SU-DHL-6 (cell line): ENCODE measurements at regions not wholly inside any gene's neighbourhood (a gene's known extent, or its start where the extent isn't known, plus 50 kb on each side); places are given as distances from the start of the nearest gene placed in this dataset.

Source experiments
- EZH2phosphoT487 ChIP-seq: fragments of 200-600 bp; sonication (generic), shearing (Covaris generic); conservative IDR thresholded peaks from 2 replicates; pipeline ENCODE4 v1.6.1; 2018; ENCODE audit warnings: mild to moderate bottlenecking, antibody characterized with exemption, low read length, moderate library complexity, mixed read lengths
- TF ChIP-seq, protein P1 (sequence below): fragments of 200-600 bp; sonication (generic); IDR thresholded peaks from one replicate; pipeline ENCODE4 v1.5.1; 2017; ENCODE audit warnings: antibody characterized with exemption, mild to moderate bottlenecking, low read length, moderate library complexity; ENCODE audit not compliant: insufficient read depth, poor library complexity, severe bottlenecking

DNA sequence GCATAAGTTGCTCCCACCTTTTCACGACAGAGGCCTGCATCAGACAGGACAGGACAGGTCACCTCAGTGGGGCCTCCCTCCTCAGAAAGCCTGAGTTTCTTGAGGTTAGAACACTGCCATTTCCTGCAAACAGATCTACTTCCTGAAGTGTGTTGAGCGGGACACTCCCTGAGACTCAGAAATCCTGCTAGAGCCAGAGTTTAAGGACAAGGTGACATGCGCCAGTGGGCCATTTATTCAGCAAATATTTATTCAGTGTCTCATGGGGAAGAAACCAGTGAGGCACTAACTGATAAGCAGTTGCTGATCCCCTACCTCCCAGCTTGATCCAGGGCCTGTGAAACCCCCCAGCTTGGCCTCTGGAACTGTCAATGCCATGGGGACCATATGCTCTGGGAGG, 454.6 kb downstream of the SOX6 start:
- TF ChIP-seq, protein P1, sequence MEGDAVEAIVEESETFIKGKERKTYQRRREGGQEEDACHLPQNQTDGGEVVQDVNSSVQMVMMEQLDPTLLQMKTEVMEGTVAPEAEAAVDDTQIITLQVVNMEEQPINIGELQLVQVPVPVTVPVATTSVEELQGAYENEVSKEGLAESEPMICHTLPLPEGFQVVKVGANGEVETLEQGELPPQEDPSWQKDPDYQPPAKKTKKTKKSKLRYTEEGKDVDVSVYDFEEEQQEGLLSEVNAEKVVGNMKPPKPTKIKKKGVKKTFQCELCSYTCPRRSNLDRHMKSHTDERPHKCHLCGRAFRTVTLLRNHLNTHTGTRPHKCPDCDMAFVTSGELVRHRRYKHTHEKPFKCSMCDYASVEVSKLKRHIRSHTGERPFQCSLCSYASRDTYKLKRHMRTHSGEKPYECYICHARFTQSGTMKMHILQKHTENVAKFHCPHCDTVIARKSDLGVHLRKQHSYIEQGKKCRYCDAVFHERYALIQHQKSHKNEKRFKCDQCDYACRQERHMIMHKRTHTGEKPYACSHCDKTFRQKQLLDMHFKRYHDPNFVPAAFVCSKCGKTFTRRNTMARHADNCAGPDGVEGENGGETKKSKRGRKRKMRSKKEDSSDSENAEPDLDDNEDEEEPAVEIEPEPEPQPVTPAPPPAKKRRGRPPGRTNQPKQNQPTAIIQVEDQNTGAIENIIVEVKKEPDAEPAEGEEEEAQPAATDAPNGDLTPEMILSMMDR, result no peak
- TF ChIP-seq EZH2phosphoT487, result no peak
